Stimulated activated CD8-positive, alpha-beta memory T cell treated with anti-CD3 and anti-CD28 coated beads, Interleukin-4, amount 100 ng/mL, for 24 hours (primary cell): ENCODE measurements at regions not wholly inside any gene's neighbourhood (a gene's known extent, or its start where the extent isn't known, plus 50 kb on each side); places are given as distances from the start of the nearest gene placed in this dataset.

Source experiments
- DNase-seq: peaks from one replicate; pipeline ENCODE4 v3.0.0-alpha.2; 2020; ENCODE audit warnings: low read depth

GRCh38 chr4:111602848-111603247, 542.4 kb upstream of the FAM241A start:
- no peak for DNase-seq

- no peak for DNase-seq
Measured at GRCh38 chr4:111605111-111605510, 540.1 kb upstream of the FAM241A start.

DNA sequence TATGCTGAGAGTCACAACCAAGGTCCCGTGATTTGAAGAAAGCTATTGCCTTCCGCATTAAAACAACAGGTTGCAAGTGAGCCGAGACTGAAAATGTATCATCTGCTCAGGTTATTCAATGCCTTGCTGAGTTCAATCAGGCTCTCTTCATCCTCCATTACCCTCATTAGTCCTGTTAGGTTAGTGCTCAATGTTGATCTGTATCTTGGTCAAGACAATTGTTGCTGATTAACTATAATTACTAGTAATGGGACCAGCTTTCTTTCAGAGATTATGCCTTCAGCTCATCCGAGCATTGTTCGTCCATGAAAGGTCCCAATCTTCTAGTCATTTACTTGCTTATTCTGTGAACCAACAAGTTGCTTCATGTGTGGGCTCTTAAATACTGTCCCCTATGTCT, 534.6 kb upstream of the FAM241A start:
- DNase-seq, result no peak

DNA sequence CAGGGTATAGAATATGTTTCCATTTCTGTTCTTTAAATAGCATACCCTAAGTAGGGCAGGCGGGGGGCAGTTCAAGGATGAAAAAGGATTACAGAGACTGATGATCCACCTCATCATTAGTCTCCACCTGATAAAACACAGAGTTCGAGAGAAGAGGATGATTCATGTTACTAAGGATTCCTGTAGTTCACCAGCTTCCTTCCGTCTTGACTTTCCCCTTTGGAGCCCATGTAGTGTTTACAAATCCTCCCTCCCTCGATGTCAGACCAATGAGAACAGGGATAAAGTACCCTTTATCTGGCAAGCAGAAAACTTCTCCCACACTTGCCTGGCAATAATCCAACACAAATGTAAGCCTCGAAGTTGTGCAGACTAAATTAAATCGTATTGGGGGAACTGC, 526.3 kb upstream of the FAM241A start:
- DNase-seq, result no peak

DNA sequence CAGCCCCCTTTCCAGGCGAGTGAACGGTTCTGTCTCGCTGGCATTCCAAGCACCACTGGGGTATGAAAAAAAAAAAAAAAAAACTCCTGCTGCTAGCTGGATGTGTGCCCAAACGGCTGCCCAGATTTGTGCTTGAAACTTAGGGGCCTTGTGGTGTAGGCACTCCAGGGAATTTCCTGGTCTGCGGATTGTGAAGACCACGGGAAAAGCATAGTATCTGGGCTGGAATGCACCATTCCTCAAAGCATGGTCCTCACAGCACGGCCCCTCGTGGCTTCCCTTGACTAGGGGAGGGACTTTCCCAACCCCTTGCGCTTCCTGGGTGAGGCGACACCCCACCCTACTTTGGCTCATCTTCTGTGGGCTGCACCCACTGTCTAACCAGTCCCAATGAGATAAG, 516.8 kb upstream of the FAM241A start:
- DNase-seq, result no peak

- DNase-seq, result no peak
Measured at GRCh38 chr4:111630705-111631104, 514.5 kb upstream of the FAM241A start.

GRCh38 chr4:111631215-111631999, 513.8 kb upstream of the FAM241A start:
- no peak for DNase-seq

GRCh38 chr4:111632641-111633151, 512.6 kb upstream of the FAM241A start:
- no peak for DNase-seq

- DNase-seq, result no peak
Measured at GRCh38 chr4:111633663-111634266, 511.5 kb upstream of the FAM241A start.

- no peak for DNase-seq
Measured at GRCh38 chr4:111635646-111636045, 509.6 kb upstream of the FAM241A start.

- DNase-seq, result no peak
Measured at GRCh38 chr4:111636961-111637585, 508.2 kb upstream of the FAM241A start.

GRCh38 chr4:111639120-111639690, 506.0 kb upstream of the FAM241A start:
- DNase-seq, result no peak

DNA sequence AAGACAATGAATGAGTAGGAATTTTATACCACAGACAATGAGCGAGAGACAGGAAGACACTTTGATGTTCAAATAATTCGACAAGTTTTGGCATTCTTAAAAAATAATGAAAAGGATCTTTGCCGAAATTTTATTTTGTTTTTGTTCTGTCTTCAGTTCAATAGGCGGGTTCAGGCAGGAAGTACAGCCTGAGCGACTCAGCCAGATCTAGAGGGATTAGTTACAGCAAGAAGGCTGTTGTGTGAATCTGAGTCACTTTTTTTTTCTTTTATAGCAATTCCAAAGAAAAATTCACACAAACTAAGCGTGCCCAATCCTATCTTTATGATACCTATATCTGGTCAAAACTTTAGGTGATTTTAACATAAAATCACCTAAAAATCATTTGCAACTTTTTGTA, 505.4 kb upstream of the FAM241A start:
- DNase-seq, result no peak

GRCh38 chr4:111641813-111642579, 503.3 kb upstream of the FAM241A start:
- DNase-seq, result no peak

DNA sequence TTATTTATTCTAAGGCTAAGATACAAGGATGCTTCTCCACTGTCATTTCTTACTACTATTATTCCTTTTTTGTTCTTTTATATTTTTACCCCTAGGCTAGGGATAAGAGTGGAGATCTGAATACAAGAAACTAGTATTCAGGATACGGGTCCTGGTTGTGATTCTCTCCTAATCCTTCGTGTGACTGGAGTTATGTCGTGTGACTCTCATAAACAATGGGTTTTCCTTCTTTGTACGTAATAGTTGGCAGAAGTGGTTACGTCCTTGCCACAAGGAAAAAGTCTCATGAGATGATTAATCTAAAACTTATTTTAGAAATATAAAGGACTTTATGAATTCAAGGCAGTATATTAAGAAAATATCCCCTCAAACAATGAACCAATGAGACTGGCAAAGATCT, 497.2 kb upstream of the FAM241A start:
- no peak for DNase-seq

DNA sequence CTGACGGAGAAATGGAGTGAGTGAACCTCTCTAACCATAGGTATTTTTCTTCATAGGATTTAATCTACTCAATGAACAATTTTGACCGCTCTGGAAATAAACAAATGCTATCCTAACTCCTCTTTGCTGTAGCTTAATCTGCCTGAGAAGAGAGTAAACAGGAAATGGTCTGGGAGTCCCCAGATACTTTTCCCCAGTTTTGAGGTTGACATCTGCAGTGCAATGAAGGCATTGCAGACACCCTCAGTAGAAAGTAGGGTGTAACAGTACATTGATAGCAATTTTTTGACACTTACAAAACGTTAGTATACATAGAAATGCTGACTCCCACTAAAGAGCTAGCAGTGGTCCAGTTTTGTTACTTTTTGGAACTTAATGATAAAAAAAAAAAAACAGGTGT, 495.9 kb upstream of the FAM241A start:
- no peak for DNase-seq

GRCh38 chr4:111650146-111650545, 495.1 kb upstream of the FAM241A start:
- no peak for DNase-seq

GRCh38 chr4:111650674-111651086, 494.6 kb upstream of the FAM241A start:
- DNase-seq, result no peak

- no peak for DNase-seq
Measured at GRCh38 chr4:111652236-111652635, 493.0 kb upstream of the FAM241A start.

- no peak for DNase-seq
Measured at GRCh38 chr4:111652986-111653385, 492.3 kb upstream of the FAM241A start.

- no peak for DNase-seq
Measured at GRCh38 chr4:111662496-111662895, 482.8 kb upstream of the FAM241A start.

DNA sequence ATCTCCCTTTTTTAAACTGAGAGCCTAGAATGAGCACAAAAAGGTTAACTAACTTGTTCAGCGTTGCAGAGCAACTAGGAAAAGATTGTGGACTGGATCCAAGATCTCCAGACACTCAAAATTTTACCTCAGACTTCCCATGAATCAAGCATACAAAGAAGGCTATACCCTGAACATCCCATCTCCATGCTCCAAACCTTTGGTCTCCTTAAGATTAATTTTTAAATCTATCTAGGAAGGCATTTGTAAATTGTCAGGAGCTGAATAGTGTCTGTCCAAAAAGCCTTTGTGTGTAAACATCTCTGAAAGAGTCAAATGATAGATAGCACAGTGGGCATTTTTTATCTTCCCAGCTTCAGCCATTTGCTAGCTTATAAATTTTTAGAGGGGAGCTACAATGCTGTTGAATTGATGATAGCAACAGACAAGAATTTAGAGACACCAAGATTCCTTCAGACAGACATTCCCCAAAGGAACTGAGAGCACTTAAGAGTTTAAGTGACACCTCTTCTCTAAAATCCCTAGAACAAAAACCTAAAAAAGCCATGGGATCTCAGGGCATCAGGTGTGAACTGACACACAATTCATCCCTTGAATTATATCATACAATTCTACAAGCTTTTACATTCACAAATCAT, 480.8 kb upstream of the FAM241A start:
- DNase-seq, result no peak
